HG02610 (cell line): ENCODE measurements at regions not wholly inside any gene's neighbourhood (a gene's known extent, or its start where the extent isn't known, plus 50 kb on each side); places are given as distances from the start of the nearest gene placed in this dataset.
"Not testable (repeated sequence)": the region's sequence is repeated elsewhere in the genome, so short reads cannot be mapped to it uniquely, and the experiment has no call there.

Experiments used
- ATAC-seq: cut with Tn5 transposase; IDR thresholded peaks from one replicate; pipeline ENCODE4 v1.9.1; 2021; ENCODE audit warnings: mild to moderate bottlenecking, moderate library complexity; ENCODE audit not compliant: unreplicated experiment

DNA sequence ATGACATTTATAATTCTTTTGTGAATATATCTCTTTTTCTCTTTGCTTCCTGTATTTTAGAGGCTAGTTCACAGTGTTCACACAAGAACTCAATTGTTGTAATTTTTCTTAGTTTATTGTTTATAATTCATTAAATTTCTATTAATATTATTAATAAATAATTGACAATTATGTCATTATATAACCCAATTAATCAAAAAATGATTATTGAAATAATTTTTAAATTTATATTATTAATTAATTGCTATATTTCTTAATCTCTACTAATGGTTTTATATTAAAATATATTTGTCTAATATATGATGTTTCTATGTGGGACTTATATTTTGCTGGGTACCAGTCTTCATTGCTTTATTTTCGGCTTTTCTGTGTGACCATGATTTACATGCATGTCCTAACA lies 618.4 kb downstream of the CDH9 start:
- no peak for ATAC-seq

DNA sequence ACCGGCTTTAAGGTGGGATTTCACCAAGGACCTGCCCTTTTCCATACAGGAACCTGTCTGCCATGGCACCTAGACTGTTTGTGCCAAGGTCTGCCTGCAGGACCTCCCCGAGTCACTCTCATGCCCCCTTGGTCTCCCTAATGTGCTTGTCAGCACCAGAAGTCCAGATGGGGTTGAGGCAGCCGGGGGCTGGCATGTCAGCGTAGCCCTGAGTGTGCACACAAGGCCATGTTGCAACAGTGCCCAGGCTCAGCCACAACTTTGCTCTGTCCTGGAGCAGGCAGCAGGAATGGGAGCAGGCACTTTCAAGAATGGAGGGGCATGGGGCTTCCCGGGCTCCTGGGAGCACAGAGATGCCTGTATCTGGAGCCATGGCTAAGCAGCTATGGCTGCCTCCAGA lies 621.5 kb downstream of the CDH9 start:
- no peak for ATAC-seq

DNA sequence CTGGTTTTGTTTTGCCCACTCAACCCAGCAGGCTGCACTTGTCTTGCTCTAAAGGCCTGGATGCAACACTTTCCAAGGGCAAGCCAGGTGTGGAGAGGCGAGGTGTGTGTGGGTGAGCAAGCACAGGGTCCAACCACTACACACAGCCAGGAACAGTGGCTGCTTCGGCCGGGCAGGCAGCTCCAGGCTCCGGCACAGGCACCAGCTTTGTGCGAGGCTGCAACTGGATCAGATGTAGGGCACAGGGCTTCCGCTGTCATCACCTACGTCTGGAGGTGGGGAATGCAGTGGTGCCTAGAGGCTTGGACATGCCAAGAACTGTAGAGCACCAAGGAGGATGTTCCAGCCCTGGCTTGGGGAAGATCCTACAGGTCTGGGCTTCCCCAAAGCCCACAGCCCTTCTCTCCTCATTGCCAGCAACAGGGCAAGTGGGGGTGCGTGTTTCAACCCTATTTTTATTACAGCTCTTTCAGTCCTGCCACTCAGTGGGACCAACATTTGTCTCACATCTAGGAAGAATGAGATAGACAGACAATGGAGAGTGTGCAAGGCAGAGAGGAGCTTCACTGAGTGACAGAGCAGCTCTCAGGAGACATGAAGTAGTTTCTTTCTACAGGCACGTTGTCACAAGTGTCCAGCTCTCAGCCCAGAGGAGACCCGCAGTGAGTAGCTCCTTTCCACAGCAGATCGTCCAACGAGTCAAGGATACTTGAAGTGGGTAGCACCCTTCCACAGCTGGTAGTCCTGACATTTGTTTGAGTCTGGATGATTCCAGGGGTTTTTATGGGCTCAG lies 622.2 kb downstream of the CDH9 start:
- ATAC-seq = no peak

DNA sequence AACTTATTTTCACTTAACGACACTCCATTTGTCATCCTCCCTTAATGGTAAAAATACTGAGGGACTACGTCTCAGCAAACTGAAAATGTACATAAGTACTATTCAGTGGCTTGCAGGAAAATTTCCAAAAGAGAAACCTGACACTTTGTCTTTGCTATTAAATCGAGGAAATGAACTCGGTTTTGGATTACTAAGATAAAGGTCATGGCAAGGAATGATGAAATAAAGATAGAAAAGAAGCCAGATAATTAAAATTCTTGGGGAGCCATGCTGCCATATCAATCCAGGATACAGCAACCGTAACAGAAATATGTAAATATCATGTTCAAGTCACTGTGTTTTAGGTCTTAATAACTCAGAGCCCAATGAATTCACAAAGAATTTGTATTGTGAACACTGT lies 647.8 kb downstream of the CDH9 start:
- no peak for ATAC-seq

DNA sequence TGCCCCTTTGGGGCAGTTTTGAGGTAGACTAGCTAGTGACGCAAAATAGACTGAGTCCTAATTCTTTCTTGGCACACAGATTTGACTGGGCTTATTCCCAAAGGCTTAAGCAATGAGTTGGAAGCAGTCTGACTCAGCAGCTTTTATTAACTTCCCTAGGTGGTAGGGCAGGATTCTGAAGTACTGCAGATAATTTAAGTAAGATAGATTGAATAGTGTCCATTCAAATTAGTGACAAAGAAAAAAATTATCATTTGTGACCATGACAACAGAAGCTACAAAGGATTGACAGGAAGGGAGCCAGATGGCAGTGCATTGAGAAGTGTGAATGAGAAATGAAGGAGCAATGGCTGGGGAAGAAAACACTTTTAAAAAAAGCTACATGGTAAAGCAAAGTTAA lies 649.4 kb downstream of the CDH9 start:
- no peak for ATAC-seq

DNA sequence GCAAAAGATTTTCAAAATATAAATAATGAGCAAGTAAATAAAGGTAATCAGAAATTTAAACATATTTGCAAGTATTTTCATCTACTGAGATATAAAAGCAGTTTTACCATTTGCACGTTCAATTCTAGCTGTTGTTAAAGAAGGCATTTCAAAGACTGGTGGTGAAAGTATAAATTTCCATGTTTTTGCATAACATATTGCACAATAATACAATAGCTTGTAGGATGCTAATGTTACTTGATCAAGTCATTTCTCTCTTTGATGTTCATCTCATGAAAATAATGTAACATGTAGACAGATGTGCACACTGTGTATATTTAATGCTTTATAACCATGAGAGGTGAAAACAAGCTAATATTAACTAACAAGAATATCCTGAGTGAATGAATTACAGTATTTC lies 651.9 kb downstream of the CDH9 start:
- no peak for ATAC-seq

DNA sequence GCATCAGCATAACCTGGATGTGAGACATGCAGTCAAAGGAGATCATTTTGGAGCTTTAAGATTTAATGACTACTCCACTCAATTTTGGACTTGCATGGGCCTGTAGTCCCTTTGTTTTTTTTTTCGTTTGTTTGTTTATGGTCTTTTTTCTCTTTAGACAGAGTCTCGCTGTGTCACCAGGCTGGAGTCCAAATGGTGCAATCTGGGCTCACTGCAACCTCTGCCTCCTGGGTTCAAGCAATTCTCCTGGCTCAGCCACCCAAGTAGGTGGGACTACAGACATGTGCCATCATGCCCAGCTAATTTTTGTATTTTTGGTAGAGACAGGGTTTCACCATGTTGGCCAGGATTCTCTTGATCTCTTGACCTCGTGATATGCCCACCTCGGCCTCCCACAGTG lies 673.8 kb downstream of the CDH9 start:
- ATAC-seq = not testable (repeated sequence)

DNA sequence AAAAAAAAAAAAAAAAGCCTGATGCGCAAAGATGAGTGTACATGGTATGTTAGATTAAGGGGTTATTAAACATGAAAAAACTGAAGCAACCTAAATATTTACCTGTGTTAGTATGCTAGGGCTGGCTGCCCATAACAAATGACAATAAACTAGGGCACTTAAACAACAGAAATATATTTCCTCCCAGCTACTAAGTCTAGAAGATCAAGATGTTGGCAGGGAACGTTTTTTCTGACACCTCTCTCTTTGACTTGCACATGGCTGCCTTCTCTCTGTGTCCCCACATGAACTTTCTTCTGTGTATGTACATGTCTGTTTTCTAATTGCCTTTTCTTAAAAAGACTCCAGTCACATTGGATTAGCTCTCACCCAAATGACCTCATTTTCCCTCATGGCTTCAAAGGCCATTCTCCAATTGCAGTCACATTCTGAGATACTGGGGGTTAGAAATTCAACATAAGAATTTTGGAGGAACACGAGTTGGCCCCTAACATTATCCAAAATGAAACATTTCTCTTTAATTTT lies 694.5 kb downstream of the CDH9 start:
- no peak for ATAC-seq

DNA sequence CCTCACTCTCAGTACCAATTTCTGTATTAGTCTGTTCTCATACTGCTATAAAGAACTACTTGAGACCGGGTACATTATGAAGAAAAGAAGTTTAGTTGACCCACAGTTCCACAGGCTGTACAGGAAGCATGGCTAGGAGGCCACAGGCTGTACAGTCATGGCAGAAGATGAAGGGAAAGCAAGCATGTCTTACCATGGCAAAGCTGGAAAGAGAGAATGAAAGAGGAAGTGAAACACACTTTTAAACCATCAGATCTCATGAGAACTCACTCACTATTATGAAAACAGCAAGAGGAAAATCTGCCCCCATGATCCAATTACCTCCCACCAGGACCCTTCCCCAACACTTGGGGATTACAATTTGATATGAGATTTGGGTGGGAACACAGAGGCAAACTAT lies 698.8 kb downstream of the CDH9 start:
- no peak for ATAC-seq

DNA sequence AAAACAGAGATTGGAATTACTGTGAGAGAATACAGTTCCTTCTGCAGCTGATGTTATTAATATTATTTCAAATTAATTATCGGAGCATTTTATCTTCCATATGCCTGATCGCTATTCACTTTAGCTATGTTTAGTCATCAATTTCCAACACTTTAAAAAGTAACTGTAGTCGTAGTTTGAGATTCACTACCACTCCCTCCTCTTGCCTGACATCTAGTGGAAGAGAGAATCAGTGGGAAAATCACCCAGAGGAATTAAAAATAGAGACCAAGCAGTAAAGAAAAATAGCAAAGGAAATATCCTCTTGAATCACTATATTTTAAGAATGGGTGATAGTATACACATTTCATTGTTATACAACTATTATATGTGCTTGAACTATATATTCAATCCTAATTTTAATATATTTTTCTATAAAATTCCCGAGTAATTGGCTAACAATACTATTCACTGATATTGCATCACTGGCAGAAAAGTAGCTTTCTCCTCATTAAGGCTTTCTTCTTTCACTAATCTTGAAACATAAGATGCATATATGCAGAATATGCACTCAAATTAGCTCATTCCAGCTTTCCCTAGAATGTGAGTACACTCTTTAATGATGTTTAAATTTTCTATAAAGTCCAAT lies 708.7 kb downstream of the CDH9 start:
- ATAC-seq = no peak

DNA sequence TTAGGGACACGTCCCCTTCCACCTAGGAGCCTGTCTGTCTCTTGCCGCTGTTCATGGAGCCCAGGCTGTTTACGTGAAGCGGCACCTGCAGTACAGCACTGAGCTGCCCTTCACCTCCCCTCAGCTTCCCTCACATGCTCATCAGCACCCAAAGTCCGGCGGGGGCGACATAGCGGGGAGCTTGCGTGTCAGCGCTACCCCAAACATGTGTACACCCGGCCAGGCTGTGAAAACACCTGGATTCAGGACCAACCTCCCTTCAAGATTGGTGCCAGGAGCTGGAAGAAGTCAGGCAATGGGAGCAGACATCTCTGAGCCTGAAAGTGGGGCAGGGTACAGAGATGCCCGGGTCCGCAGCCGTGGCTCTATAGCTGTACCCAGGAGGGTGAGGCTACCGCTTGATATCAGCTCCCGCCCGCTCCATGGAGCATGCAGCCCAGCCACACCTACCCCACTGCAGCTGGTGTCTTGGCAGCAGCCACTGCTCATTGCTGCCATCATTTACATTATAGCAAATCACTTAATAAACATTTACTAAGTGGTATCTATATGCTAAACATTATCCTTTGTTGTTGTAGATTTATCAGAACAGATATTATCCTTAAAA lies 712.1 kb downstream of the CDH9 start:
- ATAC-seq = no peak

DNA sequence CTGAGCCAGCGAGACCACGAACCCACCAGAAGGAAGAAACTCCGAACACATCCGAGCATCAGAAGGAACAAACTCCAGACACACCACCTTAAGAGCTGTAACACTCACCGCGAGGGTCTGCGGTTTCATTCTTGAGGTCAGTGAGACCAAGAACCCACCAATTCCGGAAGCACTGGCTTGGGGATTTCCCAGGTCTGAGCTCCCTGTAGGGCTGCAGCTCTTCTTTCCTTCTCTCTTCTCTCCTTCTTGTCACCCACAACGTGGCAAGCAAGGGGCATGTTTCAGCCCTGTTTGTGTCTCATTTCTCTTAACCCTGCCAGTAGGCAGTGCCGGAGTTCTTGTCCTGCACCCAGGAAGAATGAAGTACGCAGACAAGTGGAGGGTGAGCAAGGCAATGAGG lies 713.0 kb downstream of the CDH9 start:
- not testable (repeated sequence) for ATAC-seq

DNA sequence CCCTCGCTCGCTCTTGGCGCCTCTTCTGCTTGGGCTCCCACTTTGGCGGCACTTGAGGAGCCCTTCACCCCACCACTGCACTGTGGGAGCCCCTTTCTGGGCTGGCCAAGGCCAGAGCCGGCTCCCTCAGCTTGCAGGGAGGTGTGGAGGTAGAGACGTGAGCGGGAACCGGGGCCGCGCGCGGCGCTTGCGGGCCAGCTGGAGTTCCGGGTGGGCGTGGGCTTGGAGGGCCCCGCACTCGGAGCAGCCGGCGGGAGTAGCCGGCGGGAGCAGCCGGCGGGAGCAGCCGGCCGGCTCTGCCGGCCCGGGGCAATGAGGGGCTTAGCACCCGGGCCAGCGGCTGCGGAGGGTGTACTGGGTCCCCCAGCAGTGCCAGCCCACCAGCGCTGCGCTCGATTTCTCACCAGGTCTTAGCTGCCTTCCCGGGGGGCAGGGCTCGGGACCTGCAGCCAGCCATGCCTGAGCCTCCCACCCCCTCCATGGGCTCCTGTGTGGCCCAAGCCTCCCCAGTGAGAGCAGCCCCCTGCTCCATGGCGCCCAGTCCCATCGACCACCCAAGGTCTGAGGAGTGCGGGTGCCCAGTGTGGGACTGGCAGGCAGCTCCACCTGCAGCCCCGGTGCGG lies 714.0 kb downstream of the CDH9 start:
- ATAC-seq = not testable (repeated sequence)

DNA sequence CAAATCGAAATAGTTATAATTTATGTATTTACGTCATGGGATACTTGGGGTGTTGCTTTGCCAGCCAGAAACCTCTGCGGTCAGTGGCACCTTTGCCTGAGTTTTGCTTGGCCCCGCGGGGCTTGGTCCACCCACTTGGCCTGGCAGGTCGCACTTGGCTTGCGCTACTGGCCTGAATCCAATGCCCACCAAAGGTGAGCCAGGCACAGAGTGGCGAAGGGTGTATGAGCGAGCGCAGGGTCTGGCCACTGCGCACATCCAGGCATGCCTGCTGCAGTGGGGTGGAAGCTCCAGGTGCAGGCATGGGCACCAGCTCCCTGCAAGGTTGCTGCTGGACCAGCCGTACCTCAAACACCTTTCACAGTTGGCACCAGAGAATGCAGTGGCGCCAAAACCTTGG lies 714.6 kb downstream of the CDH9 start:
- no peak for ATAC-seq

DNA sequence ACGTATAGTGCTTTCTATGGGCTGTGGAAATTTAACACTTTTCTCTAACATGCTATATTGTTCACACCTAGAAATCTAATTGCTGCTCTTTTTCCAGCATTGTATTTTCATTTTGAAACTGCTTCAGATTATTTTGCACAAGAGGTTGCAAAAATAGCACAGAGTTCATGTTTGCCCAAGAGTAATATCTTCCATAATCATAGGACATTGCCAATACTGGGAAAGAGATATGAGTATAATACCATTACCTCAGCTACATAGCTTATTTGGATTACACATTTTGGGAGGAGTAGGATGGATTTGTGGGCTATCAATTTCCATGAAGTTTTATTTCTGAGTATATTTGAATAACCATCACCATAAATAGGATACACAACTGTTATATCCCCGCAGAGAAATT lies 717.1 kb downstream of the CDH9 start:
- no peak for ATAC-seq

DNA sequence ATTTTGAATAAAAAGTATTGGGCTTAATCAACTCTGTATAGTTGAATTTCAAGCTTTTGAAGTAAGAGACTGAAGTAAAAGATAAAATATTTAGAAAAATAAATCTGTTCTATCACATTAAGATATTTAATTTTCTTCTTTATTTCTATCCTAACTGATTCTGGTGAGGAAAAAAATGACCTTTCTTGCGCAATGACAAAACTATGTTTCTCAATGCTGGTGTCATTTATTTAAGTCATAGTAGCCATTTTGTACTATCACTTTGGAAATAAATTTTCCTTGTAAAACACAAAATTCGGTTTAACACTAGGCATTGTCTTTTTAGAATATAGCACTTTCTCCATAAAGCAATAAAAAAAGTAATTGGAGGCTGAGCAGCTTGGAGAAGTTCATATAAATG lies 728.0 kb downstream of the CDH9 start:
- ATAC-seq = no peak

DNA sequence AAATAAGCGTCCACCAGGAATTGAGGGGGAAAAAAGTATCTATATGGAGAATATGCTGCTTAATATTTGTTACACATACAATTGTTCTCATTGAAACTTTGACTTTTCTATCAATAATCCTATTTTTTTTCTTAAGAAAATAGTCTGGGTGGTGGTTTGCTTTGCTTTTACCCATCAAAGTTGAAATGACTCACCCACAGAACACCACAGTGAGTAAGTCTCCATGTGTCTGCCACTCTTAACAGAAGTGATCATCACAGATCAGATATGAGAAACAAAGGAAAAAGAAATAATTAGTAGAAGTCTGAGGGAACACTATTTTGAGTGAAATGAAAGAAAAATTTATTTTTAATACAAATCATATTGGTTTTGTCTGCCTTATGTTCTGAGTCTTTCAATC lies 742.8 kb downstream of the CDH9 start:
- no peak for ATAC-seq

DNA sequence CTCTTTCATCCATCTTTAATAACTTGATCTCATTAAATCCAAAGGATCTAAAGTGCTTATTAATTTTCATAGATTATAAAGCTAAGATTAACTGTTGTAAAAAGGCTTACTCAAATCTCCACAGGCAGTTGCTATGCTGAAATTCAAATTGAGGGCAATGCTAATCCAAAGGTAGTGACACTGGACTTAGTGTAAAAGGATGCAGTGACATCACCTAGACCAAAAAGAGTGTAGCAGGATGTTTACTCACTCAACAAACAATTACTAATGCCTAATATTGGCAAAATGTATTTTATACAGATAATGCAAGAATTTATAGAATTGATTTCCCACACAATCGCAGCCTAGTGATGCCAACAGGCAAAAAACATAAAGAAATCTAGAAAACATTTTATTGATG lies 756.2 kb downstream of the CDH9 start:
- ATAC-seq = no peak

DNA sequence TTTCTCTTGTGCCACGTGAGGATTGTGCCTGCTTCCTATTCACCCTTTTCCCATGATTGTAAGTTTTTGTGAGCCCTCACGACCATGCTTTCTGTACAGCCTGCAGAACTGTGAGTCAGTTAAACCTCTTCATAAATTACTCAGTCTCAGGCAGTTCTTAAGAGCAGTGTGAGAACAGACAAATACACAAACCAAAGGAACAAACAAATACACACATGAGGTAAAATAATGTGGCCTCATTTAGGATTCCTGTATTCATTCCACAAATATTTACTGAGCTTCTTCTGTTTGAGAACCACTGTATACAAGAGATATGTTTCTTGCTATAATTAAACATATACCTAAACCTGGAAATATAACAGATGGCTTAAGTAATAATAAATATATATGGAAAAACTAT lies 760.3 kb downstream of the CDH9 start:
- no peak for ATAC-seq

DNA sequence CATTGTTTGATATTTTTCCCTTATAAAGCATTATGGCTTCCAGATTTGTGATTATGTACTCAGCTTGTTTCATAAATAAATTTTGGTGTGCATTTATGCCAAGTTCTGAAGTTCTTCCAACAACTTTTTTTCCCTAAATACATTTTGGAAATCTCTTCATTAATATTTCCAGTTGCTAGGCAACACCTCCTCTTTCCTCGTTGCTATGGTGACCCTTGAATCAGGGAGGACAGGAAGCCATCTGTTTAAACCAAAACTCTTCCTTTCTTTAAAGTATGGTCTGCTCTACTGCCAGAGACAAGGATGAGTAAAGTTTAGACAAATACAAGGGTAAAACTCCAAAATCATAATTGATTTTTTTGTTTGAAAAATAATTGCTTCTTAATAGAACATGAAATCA lies 779.3 kb downstream of the CDH9 start:
- no peak for ATAC-seq

DNA sequence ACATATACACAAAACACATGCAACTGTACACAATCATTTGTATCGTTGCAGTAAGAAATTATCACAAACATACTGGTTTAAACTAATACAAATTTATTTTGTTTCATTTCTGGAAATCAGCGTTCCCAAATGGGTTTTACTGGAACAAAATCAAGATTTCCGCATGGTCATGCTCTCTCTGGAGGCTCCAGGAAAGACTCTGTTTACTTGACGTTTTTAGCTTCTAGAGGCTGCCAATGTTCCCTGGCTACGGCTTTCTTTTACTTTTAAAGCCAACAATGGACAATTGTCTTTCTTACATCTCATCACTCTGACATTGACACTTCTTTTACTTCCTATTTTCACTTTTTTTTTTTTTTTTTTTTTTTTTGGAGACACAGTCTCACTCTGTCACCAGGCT lies 793.1 kb downstream of the CDH9 start:
- no peak for ATAC-seq

DNA sequence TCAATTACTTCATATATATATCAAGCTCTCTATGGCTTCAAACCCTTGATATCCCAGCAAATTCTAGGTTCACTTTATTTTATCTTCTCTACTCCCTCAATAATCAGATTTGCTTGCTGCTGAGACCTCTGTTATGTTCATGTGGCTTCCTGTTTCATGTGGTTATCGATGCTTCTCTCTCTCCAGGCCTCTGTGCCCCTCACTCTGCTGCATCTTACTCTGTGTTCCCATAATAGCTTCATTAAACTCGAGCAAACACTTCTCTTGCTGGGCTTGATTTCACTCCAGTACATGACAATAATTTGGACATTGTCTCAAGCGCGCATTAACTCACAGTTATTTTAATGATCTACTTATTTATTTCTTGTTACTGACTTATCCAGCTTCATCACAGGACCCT lies 798.8 kb downstream of the CDH9 start:
- no peak for ATAC-seq
